SKM-1 treated with dmso at 0.1 percent for 144 hours (cell line): ENCODE measurements at regions not wholly inside any gene's neighbourhood (a gene's known extent, or its start where the extent isn't known, plus 50 kb on each side); places are given as distances from the start of the nearest gene placed in this dataset.

ENCODE experiments used
- DNase-seq: peaks from one replicate; lab custom pipeline; 2025; ENCODE audit not compliant: unreplicated experiment; lab: John Stamatoyannopoulos, UW

- no peak for DNase-seq
Observed at GRCh38 chr4:151604238-151604637, 156.6 kb downstream of the GATB start.

DNA sequence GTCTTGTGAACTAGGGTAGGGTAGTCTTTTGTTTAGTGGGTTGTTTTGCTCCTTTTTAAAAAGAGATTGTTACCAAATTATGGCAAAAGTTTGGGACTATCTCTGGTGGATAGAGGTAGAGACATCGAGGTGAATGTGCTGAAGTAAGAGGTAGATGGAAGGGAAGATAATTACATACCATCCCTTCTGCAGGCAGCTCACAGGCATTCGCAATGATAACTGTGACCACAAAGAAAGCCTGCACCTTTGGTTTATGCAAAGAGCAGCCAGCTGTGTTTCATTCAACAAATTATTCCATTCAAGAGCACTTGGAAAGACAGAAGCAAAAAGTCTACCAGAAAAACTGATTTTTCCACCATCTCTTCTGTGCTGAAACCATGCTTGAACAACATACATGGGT, 155.6 kb downstream of the GATB start:
- no peak for DNase-seq

DNA sequence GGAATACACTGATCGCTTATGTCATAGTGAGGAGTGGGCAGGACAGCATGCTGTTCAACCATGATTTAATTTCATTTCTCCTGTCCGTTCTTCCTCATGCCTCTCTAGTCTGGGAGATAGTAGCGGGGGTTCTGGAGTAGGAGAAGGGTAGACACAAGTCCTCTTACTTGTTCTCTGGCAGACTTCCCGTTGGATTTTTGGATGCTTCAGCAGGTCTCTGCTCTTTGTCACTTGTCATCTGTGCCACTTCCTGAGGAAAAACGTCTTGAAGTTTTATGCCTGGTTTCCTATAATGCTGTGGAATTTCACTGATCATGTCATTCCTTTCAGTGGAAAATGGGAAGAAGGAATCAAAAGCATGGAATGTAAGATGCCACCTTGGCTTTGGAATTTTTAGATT, 154.7 kb downstream of the GATB start:
- no peak for DNase-seq

- no peak for DNase-seq
Observed at GRCh38 chr4:151610229-151610628, 150.6 kb downstream of the GATB start.

- DNase-seq, result no peak
Observed at GRCh38 chr4:151611960-151612359, 148.8 kb downstream of the GATB start.

- no peak for DNase-seq
Observed at GRCh38 chr4:151613290-151613689, 147.5 kb downstream of the GATB start.

DNA sequence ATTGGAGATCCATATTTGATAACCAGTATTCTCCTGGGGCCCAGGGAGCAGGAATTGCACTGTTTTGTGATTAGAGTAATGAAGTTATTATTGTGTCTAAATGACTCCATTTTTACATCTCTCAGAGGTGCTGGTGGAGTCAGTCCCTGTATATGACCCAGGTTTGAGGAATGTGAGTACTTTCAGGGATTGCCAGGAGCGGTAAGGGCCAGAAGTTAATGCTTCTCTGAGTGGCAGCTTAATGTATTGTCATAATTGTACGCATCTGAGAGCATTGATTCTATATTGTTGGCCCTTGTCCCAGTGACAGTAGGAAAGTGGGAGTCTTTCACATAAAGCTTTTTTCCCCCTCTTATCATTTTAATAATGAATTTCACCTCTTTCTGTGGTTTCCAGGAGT, 146.2 kb downstream of the GATB start:
- DNase-seq, result no peak

DNA sequence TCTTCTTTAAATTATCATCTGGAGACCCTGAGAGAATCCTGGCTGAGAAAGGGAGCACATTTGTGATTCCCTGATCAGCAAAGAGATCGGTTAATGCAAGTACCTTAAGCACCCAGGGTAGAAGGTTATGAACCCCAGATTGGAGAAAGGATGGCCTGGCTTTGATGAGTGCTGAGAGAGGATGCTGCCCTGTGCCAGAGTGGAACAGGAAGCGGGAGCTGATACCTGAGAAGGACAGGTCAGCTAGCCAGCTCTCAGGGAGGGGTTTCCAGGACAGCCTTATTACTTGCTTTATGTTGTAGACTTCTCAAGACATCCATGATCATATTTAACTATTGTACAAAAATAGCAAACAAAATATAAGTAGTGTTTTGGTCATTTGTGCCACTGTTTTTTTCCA, 141.9 kb downstream of the GATB start:
- no peak for DNase-seq

DNA sequence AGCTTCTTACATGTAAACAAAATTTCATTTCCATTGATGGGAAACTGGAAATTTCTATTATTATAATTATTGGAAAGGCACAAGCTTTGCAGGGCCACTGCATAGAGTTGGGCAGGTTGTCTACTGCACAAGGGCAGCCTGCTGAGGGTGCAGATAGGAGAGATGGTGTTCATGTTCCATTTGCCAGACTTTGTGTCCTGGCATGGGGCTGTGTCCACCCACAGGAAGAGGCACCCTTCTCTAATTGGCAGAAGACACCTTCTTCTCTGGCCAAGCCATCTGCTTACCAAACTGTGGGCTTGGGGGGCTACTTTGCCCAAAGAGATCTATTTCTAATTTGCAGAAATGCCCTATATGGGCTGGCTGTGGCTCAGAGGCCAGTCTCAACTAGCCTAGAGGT, 140.7 kb downstream of the GATB start:
- no peak for DNase-seq
